NCI-H187 (cell line): ENCODE measurements at regions not wholly inside any gene's neighbourhood (a gene's known extent, or its start where the extent isn't known, plus 50 kb on each side); places are given as distances from the start of the nearest gene placed in this dataset.

ENCODE experiments used
- DNase-seq, 2 experiments: peaks; one replicate each; lab custom pipeline; 2025; lab: John Stamatoyannopoulos, UW

- no peak for DNase-seq
These were observed 50.5 kb upstream of the FBRSL1 start for GRCh38 chr12:132439333-132439904.

GRCh38 chr12:132438726-132439125, 51.2 kb upstream of the FBRSL1 start:
- DNase-seq: no peak

GRCh38 chr12:132437943-132438700, 51.8 kb upstream of the FBRSL1 start:
- DNase-seq: no peak

- no peak for DNase-seq
These were observed 52.6 kb upstream of the FBRSL1 start for GRCh38 chr12:132437252-132437932.

GRCh38 chr12:132436791-132437251, 53.1 kb upstream of the FBRSL1 start:
- no peak for DNase-seq

- DNase-seq: no peak
These were observed 54.3 kb upstream of the FBRSL1 start for GRCh38 chr12:132435486-132436187.

GRCh38 chr12:132433641-132434395, 56.1 kb upstream of the FBRSL1 start:
- peak; percentile 44 to 71 for DNase-seq

- no peak for DNase-seq
These were observed 57.0 kb upstream of the FBRSL1 start for GRCh38 chr12:132432721-132433577.

- DNase-seq: no peak
These were observed 57.7 kb upstream of the FBRSL1 start for GRCh38 chr12:132432126-132432705.

- DNase-seq: peak; percentile 29 to 43
These were observed 58.8 kb upstream of the FBRSL1 start for GRCh38 chr12:132430838-132431774.

GRCh38 chr12:132429946-132430643, 59.9 kb upstream of the FBRSL1 start:
- peak; percentile 90 to 95 for DNase-seq

GRCh38 chr12:132429602-132429945, 60.4 kb upstream of the FBRSL1 start:
- DNase-seq: peak in 1 of 2 experiments; percentile 36

- peak in 1 of 2 experiments; percentile 35 for DNase-seq
These were observed 60.9 kb upstream of the FBRSL1 start for GRCh38 chr12:132428936-132429601.

GRCh38 chr12:132427999-132428935, 61.7 kb upstream of the FBRSL1 start:
- DNase-seq: peak in 1 of 2 experiments; percentile 38

GRCh38 chr12:132427174-132427768, 62.7 kb upstream of the FBRSL1 start:
- peak in 1 of 2 experiments; percentile 22 for DNase-seq
